AG04449 (cell line): ENCODE measurements at regions not wholly inside any gene's neighbourhood (a gene's known extent, or its start where the extent isn't known, plus 50 kb on each side); places are given as distances from the start of the nearest gene placed in this dataset.

ENCODE experiments used
- CTCF ChIA-PET: fragments of 350-600 bp; formaldehyde crosslinking; extraction: SDS; loops from one replicate; lab custom pipeline; 2021; ENCODE audit warnings: antibody characterized with exemption; lab: Yijun Ruan, JAX
- POLR2A ChIA-PET: fragments of 400-600, 350-600 bp; formaldehyde crosslinking; extraction: SDS; loops from one replicate; lab custom pipeline; 2020; ENCODE audit warnings: antibody characterized with exemption, inconsistent platforms; lab: Yijun Ruan, JAX
- DNase-seq: peaks from one replicate; pipeline ENCODE4 v3.0.0-alpha.2; 2010; ENCODE audit warnings: low read depth, low spot score
- H3K4me3 ChIP-seq: 2 replicates; pipeline ENCODE4 v1.5.1; 2011; ENCODE audit warnings: low read depth, mild to moderate bottlenecking, control low read depth, low read length
- TF ChIP-seq, protein P1 (sequence below): IDR thresholded peaks from one replicate; pipeline ENCODE4 v1.5.1; 2011; ENCODE audit warnings: mild to moderate bottlenecking, moderate library complexity, low read length, control low read depth, inconsistent platforms; ENCODE audit not compliant: insufficient read depth; ENCODE audit errors: missing control alignments

DNA sequence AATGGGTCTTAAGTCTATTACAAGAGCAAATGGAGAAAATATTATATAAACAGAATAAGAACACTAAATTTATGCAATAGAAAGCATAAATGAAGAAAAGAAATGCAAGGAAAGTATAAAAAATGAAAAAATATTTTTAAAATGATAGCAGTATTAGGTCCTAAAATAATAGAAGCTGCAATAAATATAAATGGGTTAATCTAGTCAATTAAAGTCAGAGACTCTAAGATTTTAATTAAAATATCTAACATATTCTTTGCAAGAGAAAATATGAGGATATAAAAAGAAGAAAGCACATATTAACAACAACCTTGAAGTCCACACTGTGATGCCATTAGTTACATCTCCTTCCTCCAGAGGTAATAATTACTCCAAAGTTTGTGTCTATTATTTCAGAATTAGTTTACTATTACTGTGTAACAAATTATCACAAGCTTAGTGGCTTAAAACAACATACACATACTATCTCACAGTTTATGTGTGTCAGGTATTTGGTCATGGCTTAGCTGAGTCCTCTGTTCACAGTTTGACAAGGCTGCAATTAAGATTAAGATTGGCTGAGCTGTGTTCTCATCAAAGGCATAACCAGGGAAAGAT lies 174.9 kb downstream of the NAA11 start:
- ChIA-PET CTCF (no interaction called here), POLR2A (no interaction called here)
- H3K4me3 ChIP-seq = no peak overlapping the region
- TF ChIP-seq, protein P1, sequence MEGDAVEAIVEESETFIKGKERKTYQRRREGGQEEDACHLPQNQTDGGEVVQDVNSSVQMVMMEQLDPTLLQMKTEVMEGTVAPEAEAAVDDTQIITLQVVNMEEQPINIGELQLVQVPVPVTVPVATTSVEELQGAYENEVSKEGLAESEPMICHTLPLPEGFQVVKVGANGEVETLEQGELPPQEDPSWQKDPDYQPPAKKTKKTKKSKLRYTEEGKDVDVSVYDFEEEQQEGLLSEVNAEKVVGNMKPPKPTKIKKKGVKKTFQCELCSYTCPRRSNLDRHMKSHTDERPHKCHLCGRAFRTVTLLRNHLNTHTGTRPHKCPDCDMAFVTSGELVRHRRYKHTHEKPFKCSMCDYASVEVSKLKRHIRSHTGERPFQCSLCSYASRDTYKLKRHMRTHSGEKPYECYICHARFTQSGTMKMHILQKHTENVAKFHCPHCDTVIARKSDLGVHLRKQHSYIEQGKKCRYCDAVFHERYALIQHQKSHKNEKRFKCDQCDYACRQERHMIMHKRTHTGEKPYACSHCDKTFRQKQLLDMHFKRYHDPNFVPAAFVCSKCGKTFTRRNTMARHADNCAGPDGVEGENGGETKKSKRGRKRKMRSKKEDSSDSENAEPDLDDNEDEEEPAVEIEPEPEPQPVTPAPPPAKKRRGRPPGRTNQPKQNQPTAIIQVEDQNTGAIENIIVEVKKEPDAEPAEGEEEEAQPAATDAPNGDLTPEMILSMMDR = no peak
- no peak for DNase-seq

DNA sequence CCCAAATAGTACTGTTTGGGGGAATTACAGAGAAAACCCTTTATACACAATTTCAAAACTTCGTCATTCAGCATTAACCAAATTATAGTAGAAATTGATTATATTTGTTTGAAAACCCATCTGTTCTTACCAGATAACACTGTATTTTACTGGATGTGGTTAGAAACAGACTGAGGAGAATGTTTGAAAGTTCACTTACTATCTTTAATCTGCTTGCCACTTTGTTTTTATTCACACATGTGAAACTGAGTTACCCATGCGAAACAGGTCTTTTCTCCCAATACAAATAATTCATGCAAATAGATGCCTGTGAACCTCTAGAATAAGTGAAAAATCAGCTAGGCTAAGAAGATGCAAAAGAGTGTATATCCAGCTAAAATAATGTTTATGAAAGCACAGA lies 177.5 kb downstream of the NAA11 start:
- no peak for DNase-seq
- TF ChIP-seq, protein P1 = no peak
- CTCF ChIA-PET = no interaction called here

GRCh38 chr4:79147251-79147650 lies 178.6 kb downstream of the NAA11 start:
- CTCF ChIA-PET = no interaction called here
- POLR2A ChIA-PET = no interaction called here
- TF ChIP-seq, protein P1 = no peak
- no peak overlapping the region for H3K4me3 ChIP-seq
- DNase-seq = no peak

More for the DNA sequence above, 177.5 kb downstream of the NAA11 start:
- POLR2A ChIA-PET = no interaction called here
- H3K4me3 ChIP-seq = no peak overlapping the region

GRCh38 chr4:79141530-79141929 lies 184.3 kb downstream of the NAA11 start:
- TF ChIP-seq, protein P1 = no peak
- DNase-seq = no peak
- H3K4me3 ChIP-seq = no peak overlapping the region
- ChIA-PET POLR2A (no interaction called here), CTCF (no interaction called here)

DNA sequence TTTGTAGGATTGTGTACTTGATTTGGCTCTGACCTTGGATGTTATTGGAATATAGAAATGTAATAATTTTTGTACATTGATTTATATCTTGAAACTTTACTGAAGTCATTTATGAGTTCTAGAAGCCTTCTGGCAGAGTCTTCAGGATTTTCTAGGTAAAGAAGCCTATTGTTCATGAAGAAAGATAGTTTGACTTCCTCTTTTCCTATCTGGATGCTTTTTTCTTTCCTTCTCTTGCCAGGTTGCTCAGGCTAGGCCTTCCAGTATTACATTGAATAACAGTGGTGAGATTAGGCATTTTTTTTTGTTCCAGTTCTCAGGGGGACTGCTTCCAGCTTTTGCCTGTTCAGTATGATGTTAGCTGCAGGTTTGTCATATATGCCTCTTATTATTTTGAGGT lies 191.1 kb downstream of the NAA11 start:
- CTCF ChIA-PET = no interaction called here
- POLR2A ChIA-PET = no interaction called here
- no peak for DNase-seq
- no peak overlapping the region for H3K4me3 ChIP-seq
- TF ChIP-seq, protein P1 = no peak

DNA sequence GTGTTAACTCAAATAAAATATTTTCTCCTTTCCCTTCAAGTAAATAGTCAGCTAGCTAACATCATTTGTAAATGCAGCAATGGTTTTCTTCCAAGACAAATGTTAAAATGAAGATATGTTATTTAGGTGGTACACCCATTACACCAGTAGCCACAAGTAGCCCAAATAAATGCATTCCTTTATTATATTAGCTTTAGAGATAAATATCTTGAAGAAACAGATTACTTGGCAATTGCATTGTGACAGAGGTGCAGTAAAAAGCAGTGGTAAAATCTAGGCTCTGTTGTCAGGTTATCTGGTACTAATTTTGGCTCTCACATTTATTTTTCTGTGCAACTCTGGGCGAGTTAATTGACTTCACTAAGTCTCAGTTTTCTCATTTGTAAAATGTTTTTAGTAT lies 193.0 kb downstream of the NAA11 start:
- no peak for DNase-seq
- TF ChIP-seq, protein P1 = no peak
- CTCF ChIA-PET = no interaction called here
- no peak overlapping the region for H3K4me3 ChIP-seq
- POLR2A ChIA-PET = no interaction called here
